ENCODE measurements at regions not wholly inside any gene's neighbourhood (a gene's known extent, or its start where the extent isn't known, plus 50 kb on each side); places are given as distances from the start of the nearest gene placed in this dataset.

DNA sequence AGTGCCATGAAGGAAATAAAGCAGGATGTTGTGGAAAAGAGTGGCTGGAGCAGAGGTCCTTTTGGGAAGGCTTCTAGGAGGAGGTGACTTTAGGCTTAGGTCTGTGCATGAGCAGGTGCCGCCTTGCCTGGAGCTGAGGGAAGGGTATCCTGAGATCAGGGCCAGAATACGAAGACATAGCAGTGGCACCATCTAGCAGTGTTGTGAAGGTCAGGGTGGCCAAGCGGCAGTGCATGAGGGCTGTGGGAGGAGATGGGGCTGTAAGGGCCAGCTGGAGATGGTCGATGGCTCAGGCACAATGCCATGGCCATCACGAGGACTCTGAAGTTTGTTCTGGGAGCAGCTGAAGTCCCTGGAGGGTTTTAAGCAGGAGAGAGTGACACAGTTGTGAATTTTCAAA is 219.5 kb downstream of the PTPRU start:
- DNase-seq: no peak

DNA sequence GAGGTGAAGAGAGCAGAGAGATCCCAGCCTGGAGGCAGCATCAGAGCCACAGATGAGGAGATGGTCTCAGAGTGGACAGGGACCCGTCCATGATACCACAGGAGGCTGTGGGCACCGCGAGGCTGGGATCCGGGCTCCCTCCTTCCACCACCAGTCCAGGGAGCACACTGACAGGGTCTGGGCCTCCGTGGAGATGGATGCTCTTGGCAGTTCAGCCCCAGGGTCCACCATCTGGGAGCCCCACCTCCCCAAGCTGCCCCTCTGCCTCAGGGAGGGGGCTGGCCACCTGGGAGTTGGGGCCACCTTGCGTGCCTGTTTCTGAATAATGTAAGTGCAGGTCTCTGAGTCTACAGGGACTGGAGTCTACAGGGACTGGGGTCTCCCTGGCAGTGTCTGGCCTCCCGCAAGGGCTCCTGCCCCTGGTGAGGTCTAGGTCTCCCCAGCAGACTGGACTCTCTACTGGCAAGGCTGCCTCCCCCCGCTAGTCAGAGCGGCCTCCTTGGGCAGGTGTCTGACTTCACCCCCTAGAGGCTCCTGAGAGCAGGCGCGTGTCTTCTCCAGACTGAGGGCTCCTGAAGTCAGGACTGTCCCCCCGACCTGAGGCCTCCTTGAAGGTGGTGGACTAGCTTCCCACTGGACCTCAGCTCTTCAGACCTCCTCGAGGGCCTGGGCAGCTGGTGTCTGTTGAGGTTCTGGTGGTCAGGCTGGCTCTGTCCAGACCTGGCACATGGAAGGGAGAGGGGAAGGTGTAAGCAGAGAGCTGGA is 218.5 kb downstream of the PTPRU start:
- no peak for DNase-seq

DNA sequence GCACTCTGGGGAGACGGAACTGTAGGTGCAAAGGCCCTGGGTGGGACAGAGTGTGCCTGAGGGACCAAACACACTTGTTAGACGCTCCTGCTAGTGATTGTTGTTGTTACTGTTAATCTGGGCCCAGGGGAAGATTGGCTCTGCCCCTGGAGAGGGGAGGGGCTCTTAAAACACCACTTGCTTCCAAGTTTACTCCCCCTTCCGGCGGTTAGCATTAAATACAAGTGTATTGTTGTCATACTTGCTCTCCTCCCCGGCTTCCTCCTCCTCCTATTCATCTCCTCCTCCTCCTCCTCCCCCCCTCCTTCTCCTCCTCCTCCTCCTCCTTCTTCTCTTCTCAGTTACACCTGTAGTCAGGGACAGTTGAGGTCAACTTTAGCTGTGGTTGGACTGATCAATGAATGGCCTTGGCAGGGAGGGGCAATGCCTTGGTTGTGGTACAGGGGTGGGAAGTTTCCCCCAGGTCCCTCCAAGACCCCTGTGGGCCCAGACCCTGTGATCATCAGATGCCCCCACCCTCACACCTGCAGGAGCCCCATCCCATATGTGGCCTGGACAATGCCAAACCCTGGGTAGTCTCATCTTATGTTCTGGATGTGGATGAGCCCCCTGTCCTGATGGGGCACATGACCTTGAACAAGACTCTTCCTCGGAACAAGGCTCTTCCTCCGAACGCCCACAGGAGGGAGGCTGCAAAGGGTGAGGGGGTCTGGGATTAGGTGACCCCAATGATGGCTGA is 217.3 kb downstream of the PTPRU start:
- no peak for DNase-seq

DNA sequence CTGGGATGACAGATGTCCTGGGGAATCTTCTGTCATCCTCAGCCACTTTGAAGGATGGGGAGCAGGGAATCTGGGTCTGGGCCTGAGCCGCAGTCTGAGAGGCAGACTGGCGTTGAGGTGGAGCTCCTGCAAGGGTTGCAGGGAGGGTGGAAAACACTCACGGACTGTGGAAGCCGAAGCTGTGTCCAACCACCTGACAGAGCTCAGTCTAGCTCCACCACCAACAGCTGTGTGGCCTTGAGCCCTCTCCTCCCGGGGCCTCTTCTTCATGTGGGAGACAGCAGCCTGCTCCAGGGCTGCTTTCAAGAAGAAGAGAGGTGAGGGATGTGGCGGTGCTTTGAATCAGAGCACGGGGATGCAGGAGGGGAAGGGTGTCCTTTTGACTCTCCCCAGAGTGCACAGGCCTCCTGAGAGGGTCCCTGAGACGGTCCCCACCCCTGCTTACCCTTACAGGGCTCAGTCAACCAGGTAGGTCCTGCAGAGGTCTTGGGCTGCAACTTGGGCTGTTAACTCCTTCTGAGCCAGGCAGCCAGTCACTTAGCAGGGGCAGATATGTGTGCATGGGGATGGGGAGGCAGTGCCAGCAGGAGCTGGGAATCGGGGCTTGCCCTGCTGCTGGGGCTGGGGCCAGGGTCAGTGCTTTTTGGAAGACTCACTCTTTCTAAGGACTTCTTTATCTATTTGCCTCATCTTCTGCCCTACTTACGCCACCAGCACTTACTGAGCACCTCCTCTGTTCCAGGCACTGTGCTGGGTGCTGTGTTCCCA is 216.3 kb downstream of the PTPRU start:
- no peak for DNase-seq

DNA sequence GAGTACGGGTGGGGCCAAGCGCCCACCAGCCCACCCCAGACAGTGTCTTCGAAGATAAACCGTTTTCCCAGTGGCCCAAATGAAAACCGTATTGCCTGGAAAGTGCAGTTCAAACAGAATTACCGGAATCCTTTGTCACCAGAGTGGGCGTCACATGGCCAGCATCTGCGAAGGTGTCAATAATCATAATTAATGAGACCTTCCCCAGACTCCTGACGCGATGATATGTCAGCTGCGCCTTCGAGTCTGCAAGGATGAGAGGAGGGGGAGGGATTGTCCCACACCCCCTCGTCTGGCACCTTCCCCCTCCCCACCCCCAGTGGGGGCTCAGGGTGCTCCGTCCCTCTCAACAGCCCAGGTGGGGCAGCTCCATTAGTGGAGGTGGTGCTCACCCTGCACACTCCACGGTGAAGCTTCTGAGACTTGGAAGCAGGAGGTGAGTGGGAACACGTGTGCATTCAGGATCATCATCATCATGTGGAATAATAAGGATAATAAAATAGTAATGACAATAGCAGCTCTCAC is 215.1 kb downstream of the PTPRU start:
- no peak for DNase-seq

DNA sequence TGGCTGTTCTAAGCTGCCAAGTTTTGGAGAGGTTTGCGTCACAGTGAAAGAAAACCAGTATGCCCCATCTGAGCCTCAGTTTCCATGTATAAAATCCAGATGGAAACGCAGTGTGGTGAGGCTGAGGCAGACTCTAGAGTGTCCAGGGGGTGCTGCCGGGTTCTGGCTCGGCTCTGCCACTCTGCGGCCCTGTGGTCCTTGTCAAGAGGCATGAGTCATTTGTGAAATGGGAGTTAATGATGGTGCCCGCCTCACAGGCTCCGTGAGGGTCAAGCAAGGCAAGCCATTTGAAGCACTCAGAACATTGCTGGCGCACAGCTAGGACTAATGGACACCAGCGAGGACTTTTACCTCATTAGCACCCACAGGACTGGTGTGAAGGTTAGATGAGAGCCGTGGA is 214.3 kb downstream of the PTPRU start:
- DNase-seq: no peak

DNA sequence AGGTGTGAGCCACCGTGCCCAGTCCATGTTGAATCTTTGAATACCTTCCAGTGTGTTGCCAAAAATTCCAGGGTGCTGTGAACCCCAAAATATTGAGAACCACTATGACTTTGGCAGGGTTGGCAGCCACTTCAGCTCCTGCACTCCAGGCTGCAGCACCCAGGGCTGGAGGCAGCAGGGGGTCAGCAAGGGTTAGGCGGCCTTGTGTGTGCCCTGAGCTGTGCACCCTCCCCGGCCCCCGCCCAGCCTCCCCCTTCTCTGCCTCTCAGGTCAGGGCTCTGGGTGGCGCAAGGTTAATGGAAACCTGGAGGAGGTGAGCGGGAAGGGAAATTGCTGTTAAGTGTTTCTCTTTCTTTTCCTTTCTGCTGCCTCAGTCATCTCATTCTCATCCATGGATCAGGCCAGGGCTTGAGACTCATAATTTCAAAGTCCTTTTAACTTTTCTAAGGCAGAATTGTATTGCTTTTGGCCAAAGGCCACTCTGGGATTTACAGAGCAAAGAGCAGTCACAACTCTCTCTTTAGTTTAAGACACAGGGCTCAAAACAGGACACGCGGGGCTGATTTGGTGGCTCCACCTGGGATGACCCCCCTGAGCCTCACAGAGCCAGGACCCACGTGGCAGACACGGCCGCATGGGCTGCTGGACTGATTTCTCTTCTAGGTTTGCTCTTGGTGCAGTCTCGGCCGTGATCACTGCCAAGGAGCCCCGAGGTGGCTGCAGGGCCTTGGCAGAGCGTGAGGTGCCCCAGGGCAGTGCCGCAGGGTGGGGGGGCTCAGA is 212.3 kb downstream of the PTPRU start:
- DNase-seq: no peak

DNA sequence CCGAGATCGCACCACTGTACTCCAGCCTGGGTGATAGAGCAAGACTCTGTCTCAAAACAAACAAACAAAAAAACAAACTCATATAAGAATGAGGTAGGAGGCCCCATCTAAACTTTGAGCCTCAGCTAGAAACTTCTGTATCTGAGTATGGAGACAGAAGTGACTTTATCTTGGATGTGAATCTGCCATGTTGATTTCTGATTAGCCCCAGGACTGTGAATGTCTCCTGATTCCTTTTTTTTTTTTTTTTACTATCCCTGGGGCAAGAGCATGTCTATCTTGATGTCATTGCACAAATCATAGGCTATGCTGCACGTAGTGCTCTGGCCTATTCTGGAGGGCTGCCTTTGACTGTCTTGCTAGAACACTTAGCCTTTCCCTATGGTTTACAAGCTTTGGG is 211.0 kb downstream of the PTPRU start:
- no peak for DNase-seq

DNA sequence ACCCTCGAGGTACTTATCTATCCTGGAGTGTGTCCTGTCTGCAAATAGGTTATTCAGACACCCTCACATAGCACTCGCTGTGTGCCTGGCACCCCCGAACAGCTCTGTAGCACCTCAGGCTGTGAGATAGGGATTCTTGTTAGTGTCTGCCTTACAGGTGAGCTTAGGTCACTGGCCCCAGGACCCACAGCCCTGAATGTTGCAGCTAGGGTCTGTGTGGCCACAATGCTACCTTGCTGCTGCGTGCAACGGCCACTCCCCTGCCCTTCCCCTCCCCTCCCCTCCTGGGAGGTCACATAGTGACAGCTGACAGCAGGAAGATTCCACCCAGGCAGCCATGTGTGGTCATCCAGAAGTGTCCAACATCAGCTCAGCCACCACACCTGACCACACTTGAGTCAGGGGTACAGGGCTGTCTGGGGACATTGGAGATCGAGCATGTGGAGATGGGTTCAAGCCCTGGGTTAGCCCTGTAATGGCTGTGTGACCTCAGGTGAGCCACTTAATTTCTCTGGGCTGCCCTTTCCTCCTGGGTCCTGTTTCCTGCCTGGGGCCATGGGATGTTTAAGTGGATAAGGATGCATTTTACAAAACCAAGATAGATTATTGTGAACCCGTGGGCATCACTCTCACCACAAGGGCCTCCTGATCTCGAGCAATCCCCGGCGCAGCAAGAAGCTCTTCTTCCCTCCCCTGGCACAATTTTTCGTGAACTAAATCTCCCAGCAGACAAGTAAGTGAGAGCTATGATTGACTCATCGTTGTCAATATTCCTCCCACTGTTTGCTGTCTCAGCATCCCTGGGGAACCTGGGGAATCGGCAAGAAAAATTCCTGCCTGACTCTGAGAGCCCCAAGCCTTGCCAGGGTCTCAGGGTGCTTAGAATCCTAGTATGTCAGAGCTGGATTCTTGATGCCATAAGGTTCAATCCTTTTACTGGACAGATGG is 208.7 kb downstream of the PTPRU start:
- DNase-seq: no peak

DNA sequence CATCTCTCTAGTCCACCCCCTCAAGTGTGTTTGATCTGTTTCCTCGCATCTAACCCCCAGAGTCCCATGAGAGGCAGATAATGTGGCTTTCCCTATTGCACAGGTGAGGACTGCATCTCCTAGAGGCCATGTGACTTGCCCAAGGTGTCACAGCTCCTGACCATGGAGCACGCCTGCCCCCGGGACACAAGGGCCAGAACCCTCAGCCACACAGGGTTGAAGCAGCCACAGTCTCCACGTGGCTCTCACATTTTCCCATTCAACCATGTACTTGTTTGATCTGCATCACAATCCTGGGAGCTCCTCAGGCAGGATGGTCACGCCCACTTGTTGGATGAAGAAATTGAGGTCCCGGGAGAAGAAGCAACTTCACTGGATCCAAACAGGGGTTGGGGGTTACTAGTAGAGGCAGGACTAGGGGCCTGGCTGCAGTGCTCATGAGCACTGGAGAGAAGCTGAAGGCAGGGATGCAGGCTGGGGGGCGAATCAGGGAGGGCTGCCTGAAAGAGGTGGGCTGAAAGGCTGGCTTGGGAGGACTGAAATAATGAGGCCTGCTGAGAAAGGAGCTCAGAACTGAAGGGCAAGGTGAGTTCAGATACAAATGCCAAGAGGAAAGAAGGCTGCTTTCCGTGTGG is 207.9 kb downstream of the PTPRU start:
- no peak for DNase-seq

DNA sequence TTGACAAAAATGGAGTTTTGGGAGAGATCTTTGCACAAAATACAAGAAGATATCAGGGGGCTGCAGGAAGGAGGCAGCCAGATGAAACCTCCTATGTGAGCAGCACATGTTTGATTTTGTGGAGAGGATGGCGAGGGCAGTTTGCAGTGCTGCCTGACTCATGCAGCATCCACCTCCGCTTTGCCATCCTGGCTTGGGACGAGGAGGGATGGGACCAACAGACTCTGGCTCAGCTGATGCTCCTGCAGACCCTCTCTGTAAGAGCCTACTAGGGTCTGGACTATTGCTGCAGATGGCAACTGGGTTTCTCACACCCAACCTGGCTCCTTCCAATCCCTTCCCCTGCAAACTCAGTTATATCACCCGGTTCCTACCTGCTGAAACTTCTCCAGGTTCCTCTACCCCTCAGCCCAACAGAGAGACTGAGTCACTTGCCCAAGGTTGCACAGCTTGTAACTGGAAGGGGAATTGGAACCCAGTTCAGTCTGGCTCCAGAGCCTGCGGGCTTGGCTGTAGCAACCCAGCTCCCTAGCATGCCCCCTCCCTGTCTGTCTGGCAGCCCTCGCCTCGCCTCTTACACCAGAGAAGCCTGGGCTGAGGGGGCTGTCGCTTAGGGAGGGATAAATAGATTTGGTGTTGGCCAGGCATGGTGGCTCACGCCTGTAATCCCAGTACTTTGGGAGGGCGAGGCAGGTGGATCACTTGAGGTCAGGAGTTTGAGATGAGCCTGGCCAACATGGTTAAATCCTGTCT is 205.8 kb downstream of the PTPRU start:
- no peak for DNase-seq

DNA sequence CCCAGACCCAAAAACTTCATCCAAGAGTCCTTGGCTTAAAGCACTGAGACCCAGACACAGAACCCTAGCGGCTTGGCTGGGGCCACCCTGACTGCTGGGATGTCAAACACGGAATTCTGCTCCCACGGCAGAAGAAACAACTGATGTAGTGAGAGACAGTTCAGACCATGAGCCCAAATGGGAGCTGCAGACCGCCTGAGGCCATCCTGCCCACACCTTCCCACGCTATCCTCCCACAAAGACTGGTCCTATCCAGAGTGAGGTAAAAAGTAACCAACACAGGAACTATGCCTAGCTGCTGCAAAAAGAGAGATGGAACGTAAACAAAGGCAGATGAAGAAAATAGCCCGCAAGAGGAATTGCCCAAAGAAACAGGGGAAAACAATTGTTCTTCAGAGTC is 203.3 kb downstream of the PTPRU start:
- no peak for DNase-seq

DNA sequence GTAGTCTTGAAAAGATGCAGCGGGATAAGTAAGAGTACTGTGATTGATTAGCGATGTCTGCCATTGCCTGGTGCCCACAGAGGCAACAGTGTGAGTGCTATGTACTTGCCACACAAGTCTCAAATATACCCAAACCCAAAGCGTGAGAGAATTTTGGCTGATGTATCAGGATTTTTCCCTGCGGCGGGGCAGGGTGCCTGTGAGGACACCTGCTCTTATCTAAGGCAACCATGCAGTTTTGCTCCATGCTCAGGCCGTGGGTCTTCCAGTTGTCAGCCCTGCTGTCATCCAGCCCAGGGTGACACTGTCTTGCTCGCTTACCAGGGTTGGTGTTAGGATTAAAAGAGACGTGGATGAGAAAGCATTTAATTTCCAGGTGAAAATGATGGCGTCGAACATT is 202.7 kb downstream of the PTPRU start:
- DNase-seq: no peak

DNA sequence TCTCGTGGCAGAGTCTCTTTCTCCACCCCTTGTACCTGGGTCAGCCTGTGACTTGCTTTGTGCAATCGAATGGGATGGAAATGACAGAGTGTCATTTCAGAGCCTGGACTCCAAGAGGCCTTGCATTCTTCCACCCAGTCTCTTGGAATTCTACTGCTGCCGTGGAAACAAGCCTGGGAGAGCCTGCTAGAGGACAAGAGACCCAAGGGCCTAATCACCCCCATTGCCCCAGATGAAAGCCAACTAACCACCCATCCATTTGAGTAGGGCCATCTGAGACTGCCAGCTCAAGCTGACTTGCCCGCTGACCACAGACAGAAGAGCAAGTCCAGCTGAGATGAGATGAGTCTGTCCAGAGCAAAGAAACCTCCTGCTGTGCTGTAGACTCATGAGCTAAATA is 201.6 kb downstream of the PTPRU start:
- no peak for DNase-seq

DNA sequence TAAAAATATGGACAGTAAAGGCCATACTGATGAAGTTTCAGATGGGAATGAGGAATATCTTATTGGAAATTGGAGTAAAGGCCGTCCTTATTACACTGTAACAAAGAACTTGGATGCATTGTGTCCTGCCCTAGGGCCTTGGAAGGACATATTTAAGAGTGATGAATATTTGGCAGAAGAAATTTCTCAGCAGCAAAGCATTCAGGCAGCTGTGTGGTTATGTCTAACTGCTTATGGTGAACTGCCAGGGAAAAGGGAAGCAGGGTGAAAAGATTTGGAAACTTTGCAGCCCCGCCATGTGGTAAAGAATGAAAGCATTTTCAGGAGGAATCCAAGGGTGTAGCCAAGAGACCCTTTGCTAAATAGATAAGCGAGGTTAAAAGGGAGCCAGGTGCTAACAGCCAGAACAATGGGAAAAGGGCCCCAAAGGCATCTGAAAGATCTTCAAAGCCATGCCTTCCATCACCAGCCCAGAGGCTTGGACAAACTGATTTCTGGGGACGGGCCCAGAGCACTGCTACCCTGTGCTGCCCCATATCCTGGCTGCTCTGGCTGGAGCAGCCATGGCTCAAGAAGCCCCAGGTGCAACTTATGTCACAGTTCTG is 200.0 kb downstream of the PTPRU start:
- DNase-seq: no peak

DNA sequence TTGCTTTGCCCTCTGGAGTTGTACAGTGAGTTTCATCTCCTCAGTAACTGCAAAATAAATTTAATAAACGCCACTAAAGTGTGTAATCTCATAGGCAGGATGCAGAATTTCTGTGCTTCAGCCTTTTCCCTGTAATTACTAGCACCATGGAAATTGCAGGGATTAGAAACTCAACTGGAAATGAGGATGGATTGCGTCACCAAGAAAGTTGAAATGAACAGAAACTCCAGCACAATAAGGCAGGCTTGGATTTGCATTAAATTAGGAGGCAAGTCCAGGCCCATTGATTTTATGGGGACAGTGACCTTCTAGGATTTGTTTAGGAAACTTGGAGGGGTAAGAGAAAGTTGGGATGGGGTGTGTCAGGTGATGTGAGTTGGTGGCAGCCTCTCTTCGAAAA is 197.5 kb downstream of the PTPRU start:
- no peak for DNase-seq

DNA sequence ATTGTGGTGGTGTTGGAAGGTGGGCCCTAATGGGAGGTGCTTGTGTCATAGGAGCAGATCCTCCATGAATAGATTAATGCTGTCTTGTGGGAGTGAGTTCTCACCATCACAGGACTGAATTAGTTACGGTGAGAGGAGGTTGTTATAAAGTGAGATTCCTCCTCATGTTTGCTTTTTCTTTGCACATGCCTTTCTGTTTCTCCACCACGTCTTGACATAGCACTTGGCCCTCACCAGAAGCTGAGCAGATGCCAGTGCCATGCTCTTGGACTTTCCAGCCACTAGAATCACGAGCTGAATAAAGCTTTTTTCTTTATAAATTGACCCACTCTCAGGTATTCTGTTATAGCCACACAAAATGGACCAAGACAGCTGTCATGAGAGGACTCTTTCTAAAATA is 194.8 kb downstream of the PTPRU start:
- no peak for DNase-seq

DNA sequence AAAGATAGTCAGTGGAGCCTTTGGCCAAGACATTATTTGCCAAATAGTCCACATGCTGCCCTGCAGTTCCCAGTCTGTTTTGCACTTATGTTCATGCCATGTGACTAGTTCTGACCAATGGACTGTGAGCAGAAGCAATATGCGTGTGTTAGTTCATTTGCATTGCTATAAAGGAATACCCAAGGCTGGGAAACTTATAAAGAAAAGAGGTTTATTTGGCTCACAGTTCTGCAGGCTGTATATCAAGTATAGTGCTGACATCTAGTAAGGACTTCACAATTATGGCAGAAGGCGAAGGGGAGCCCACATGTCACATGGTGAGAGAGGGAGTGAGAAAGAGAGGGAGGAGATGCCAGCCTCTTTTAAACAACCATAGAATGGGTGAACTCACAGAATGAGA is 193.3 kb downstream of the PTPRU start:
- DNase-seq: no peak

DNA sequence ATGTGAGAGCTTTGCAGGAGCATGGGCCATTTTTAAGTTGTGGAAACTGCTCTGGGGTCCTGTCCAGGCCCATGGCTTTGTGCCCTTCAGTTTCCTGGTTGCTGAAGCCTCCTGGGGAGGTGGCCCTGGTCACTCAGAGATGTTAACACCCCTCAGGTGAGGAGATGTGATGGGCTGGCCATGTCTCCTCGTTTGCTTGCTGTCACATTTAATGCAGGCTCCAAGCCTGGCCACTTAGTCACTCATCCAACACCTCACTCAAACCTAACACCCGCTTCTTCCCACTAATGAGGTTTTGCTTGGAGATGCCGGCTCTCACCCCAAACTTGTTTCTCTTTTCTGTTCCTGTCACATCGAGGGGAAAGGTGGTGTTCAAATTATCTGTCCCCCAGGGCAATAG is 192.7 kb downstream of the PTPRU start:
- DNase-seq: no peak

DNA sequence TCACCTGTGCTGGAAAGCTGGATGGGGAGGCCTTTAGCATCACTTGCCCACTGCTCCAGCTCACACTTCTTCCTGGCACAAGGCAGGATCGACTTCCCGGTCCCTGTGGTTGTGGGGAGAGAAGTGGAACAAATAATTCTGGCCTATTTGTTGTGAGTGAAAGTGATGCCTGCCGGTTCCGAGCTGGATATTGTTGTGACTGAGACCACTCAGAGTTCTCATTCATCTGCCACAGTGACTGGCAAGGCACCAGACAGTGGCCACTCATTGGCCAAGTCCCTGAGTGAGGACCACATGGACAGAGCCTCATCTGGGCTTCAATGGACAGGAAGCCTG is 191.9 kb downstream of the PTPRU start:
- no peak for DNase-seq
